Endothelial cell of umbilical vein (primary cell): ENCODE measurements at regions not wholly inside any gene's neighbourhood (a gene's known extent, or its start where the extent isn't known, plus 50 kb on each side); places are given as distances from the start of the nearest gene placed in this dataset.

ENCODE experiments used
- BruUV-seq: library from RNA; stranded (reverse); fragments of 400-500 nt; replicated peaks from 2 replicates; lab custom pipeline; 2021; lab: Mats Ljungman, UMichigan
- CTCF ChIA-PET: fragments of 300-600, 350-600 bp; sonication (Branson Sonifier 250); formaldehyde crosslinking; loops from one replicate; lab custom pipeline; 2021; ENCODE audit warnings: antibody characterized with exemption, inconsistent platforms; lab: Charles Lee
- POLR2A ChIA-PET: fragments of 300-600, 350-600 bp; sonication (Branson Sonifier 250); formaldehyde crosslinking; loops from one replicate; lab custom pipeline; 2021; ENCODE audit warnings: antibody characterized with exemption, inconsistent platforms; lab: Charles Lee
- DNase-seq: peaks from one replicate; pipeline ENCODE4 v3.0.0-alpha.2; 2011; ENCODE audit warnings: low read depth, low spot score
- FAIRE-seq: peaks from 2 replicates; lab custom pipeline; 2011; peaks lifted over from hg19 to GRCh38; lab: Jason Lieb, UNC
- H2AFZ ChIP-seq: 2 replicates; pipeline ENCODE4 v1.6.0; 2012; ENCODE audit warnings: low read depth, low read length, control low read depth, inconsistent platforms
- H3K27ac ChIP-seq: 2 replicates; pipeline ENCODE4 v1.5.1; 2011; ENCODE audit warnings: low read depth, mild to moderate bottlenecking, control low read depth, low read length, moderate library complexity; ENCODE audit not compliant: insufficient read depth
- H3K27me3 ChIP-seq, 2 experiments: 2 replicates each; pipeline versions ENCODE4 v1.6.0 to v1.6.1; 2011; ENCODE audit warnings: low read length in 2 of 2, mixed read lengths in 1 of 2; ENCODE audit not compliant: control insufficient read depth in 2 of 2, insufficient read depth in 2 of 2
- H3K36me3 ChIP-seq, 2 experiments: 2 replicates in 1 of 2; 3 replicates in 1 of 2; pipeline ENCODE4 v1.5.1; 2011; ENCODE audit warnings: low read length in 2 of 2, mild to moderate bottlenecking in 1 of 2, moderate library complexity in 1 of 2; ENCODE audit not compliant: control insufficient read depth in 2 of 2, insufficient read depth in 2 of 2; ENCODE audit errors: extremely low read depth in 1 of 2
- H3K4me1 ChIP-seq: 3 replicates; pipeline ENCODE4 v1.5.1; 2011; ENCODE audit warnings: mild to moderate bottlenecking, low read length; ENCODE audit not compliant: control insufficient read depth, insufficient read depth; ENCODE audit errors: extremely low read depth
- H3K4me2 ChIP-seq: 2 replicates; pipeline ENCODE4 v1.6.1; 2011; ENCODE audit warnings: low read length, control low read depth, mixed read lengths; ENCODE audit not compliant: insufficient read depth
- H3K4me3 ChIP-seq, 3 experiments: fragments of 200-600 bp in 1 of 3; sonication (generic), shearing (Covaris generic) in 1 of 3; replicated peaks in 1 of 3; 2 replicates each; pipeline ENCODE4 v1.5.1; 2011 to 2016; ENCODE audit warnings: control low read depth in 3 of 3, low read length in 3 of 3, mild to moderate bottlenecking in 2 of 3, inconsistent platforms in 1 of 3, low read depth in 1 of 3, moderate library complexity in 1 of 3; ENCODE audit not compliant: insufficient read depth in 1 of 3
- H3K79me2 ChIP-seq: 2 replicates; pipeline ENCODE4 v1.6.0; 2012; ENCODE audit warnings: low read length, inconsistent platforms; ENCODE audit not compliant: control insufficient read depth, insufficient read depth
- H3K9ac ChIP-seq: replicated peaks from 2 replicates; pipeline ENCODE3; 2011; ENCODE audit warnings: low read length, control low read depth; ENCODE audit not compliant: insufficient read depth; ENCODE audit errors: extremely low read depth
- H3K9me1 ChIP-seq: replicated peaks from 3 replicates; pipeline ENCODE4 v1.6.0; 2011; ENCODE audit warnings: mild to moderate bottlenecking, low read length; ENCODE audit not compliant: control insufficient read depth, insufficient read depth; ENCODE audit errors: extremely low read depth
- H3K9me3 ChIP-seq: replicated peaks from 2 replicates; pipeline ENCODE4 v1.5.1; 2012; ENCODE audit warnings: low read length, inconsistent platforms; ENCODE audit not compliant: control insufficient read depth, insufficient read depth
- H4K20me1 ChIP-seq: replicated peaks from 2 replicates; pipeline ENCODE3; 2011; ENCODE audit warnings: mild to moderate bottlenecking, low read length; ENCODE audit not compliant: control insufficient read depth, insufficient read depth; ENCODE audit errors: extremely low read depth
- CTCF ChIP-seq, 2 donors: IDR thresholded peaks; 1 replicate in 1 of 2; 2 replicates in 1 of 2; pipeline ENCODE4 v1.5.1; 2011; ENCODE audit warnings: low read length in 2 of 2, mild to moderate bottlenecking in 2 of 2, moderate library complexity in 2 of 2, control low read depth in 1 of 2, inconsistent platforms in 1 of 2, low read depth in 1 of 2; ENCODE audit not compliant: insufficient read depth in 1 of 2; ENCODE audit errors: extremely low read depth in 1 of 2
- EZH2 ChIP-seq: IDR thresholded peaks from 2 replicates; pipeline ENCODE4 v1.6.1; 2012; ENCODE audit warnings: borderline replicate concordance, low read depth, mild to moderate bottlenecking, moderate library complexity, low read length, inconsistent platforms; ENCODE audit not compliant: severe bottlenecking
- FOS ChIP-seq: IDR thresholded peaks from 2 replicates; pipeline ENCODE4 v1.6.1; 2011; ENCODE audit warnings: mild to moderate bottlenecking, low read length, moderate library complexity, borderline replicate concordance; ENCODE audit not compliant: insufficient read depth
- GATA2 ChIP-seq: IDR thresholded peaks from 2 replicates; pipeline ENCODE4 v1.7.0; 2011; ENCODE audit warnings: low read depth, mild to moderate bottlenecking, moderate library complexity, mixed read lengths, low read length; ENCODE audit not compliant: insufficient read length, insufficient read depth
- JUN ChIP-seq: IDR thresholded peaks from 2 replicates; pipeline ENCODE4 v1.6.1; 2011; ENCODE audit warnings: borderline replicate concordance, low read depth; ENCODE audit not compliant: insufficient read length, insufficient read depth
- MAX ChIP-seq: IDR thresholded peaks from 2 replicates; pipeline ENCODE4 v1.6.1; 2011; ENCODE audit not compliant: insufficient read depth, insufficient read length
- MYC ChIP-seq: IDR thresholded peaks from one replicate; pipeline ENCODE4 v1.6.1; 2011; ENCODE audit warnings: mild to moderate bottlenecking, low read depth, low read length
- POLR2A ChIP-seq: IDR thresholded peaks from 2 replicates; pipeline ENCODE4 v1.6.1; 2012; ENCODE audit warnings: low read depth, mild to moderate bottlenecking, control low read depth, low read length
- POLR2AphosphoS5 ChIP-seq: IDR thresholded peaks from 2 replicates; pipeline ENCODE4 v1.6.1; 2012; ENCODE audit warnings: low read depth, mild to moderate bottlenecking, control low read depth, low read length, moderate library complexity; ENCODE audit not compliant: insufficient read depth
- dilution Hi-C: fragments of 300-500 bp; cut with MboI; formaldehyde crosslinking; loops from one replicate; pipeline ENCODE4 v1.15.0; 2019; ENCODE audit warnings: low sequenced_read_pairs; ENCODE audit not compliant: extremely low pct_ligation_motif_present
- intact Hi-C: fragments of 100-400 bp; cut with micrococcal nuclease; formaldehyde crosslinking; loops from one replicate; pipeline ENCODE4 v1.10.0; 2022

GRCh38 chr2:217206907-217207698, 347.2 kb upstream of the TNP1 start:
- dilution Hi-C loops: no loop called here
- ChIA-PET POLR2A (no interaction called here), CTCF (interaction anchor here (1.2 to 1.4 kb wide), 2 partner anchors 8 to 40 kb away, joined by 4 to 6 read pairs; no protein-coding TSS in a partner anchor)
- no peak for DNase-seq
- Histone ChIP-seq H3K27me3 (no peaks in the 10 kb centered on the region), H3K9me1 (no peaks in the 10 kb centered on the region), H3K4me2 (no peak overlapping the region), H4K20me1 (no peaks in the 10 kb centered on the region), H3K4me3 (no peak overlapping the region), H3K79me2 (no peaks in the 10 kb centered on the region), H3K36me3 (no peaks in the 10 kb centered on the region), H2AFZ (no peak overlapping the region), H3K9me3 (no peaks in the 10 kb centered on the region), H3K4me1 (no peaks in the 10 kb centered on the region), H3K27ac (no peak overlapping the region), H3K9ac (no peak overlapping the region)
- no TSS peak for BruUV-seq
- intact Hi-C loops: no loop called here
- FAIRE-seq: no peak
- TF ChIP-seq CTCF (IDR thresholded peaks at IDR 0.05; ENCODE audit: extremely low read depth in 1 of 2, insufficient read depth in 1 of 2, low read depth in 1 of 2, low read length in 2 of 2) (no peak), EZH2 (no peak), POLR2A (no peak), MAX (no peak), FOS (no peak), POLR2AphosphoS5 (no peak), MYC (no peak), JUN (no peak), GATA2 (no peak)
